Kidney (tissue), 13 donors: ENCODE measurements at regions not wholly inside any gene's neighbourhood (a gene's known extent, or its start where the extent isn't known, plus 50 kb on each side); places are given as distances from the start of the nearest gene placed in this dataset.

Experiments used
- DNase-seq, 5 donors: peaks; one replicate each; pipeline ENCODE4 v3.0.0-alpha.2; 2013 to 2020
- FAIRE-seq: peaks from 2 replicates; lab custom pipeline; 2012; peaks lifted over from hg19 to GRCh38; lab: Jason Lieb, UNC
- H3K27ac ChIP-seq, 2 donors: one replicate each; pipeline ENCODE4 v1.7.0; 2013; ENCODE audit warnings: low read depth in 2 of 2, low read length in 2 of 2, inconsistent platforms in 1 of 2
- H3K27me3 ChIP-seq: one replicate; pipeline ENCODE4 v1.7.1; 2013; ENCODE audit warnings: low read length, inconsistent platforms; ENCODE audit not compliant: control insufficient read depth, insufficient read depth
- H3K36me3 ChIP-seq, 3 donors: one replicate each; pipeline versions ENCODE4 v1.7.0 to v1.7.1; 2013; ENCODE audit warnings: low read length in 3 of 3, control low read depth in 1 of 3, inconsistent platforms in 1 of 3; ENCODE audit not compliant: insufficient read depth in 3 of 3, control insufficient read depth in 2 of 3
- H3K4me1 ChIP-seq, 3 donors: one replicate each; pipeline versions ENCODE4 v1.7.0 to v1.7.1; 2013; ENCODE audit warnings: low read length in 3 of 3, inconsistent platforms in 1 of 3, low read depth in 1 of 3; ENCODE audit not compliant: control insufficient read depth in 2 of 3, insufficient read depth in 2 of 3
- H3K4me3 ChIP-seq, 3 donors: one replicate each; pipeline versions ENCODE4 v1.7.0 to v1.8.1; 2013; ENCODE audit warnings: low read length in 3 of 3, control low read depth in 1 of 3, inconsistent platforms in 1 of 3
- H3K9ac ChIP-seq, 3 donors: one replicate each; pipeline versions ENCODE4 v1.7.0 to v1.7.1; 2013; ENCODE audit warnings: low read length in 3 of 3, control low read depth in 1 of 3, inconsistent platforms in 1 of 3
- H3K9me3 ChIP-seq, 3 donors: one replicate each; pipeline versions ENCODE4 v1.7.0 to v1.7.1; 2013; ENCODE audit warnings: low read length in 3 of 3, control low read depth in 1 of 3, inconsistent platforms in 1 of 3; ENCODE audit not compliant: control insufficient read depth in 2 of 3, insufficient read depth in 1 of 3
- intact Hi-C: fragments of 100-400 bp; cut with DNase I; formaldehyde crosslinking; loops from one replicate; pipeline ENCODE4 v1.11.1; 2022
- TF ChIP-seq, protein P1 (sequence below): IDR thresholded peaks from 3 replicates; pipeline ENCODE4 v1.5.1; 2012; ENCODE audit warnings: mild to moderate bottlenecking, moderate library complexity, borderline replicate concordance; ENCODE audit not compliant: insufficient read depth; ENCODE audit errors: extremely low read depth
- donor health status: control.
- donor health status: control.
- donor health status: control.
- donor health status: control.
- donor health status: control.
- donor health status: DM: yes; HTN: yes; CAD: no.
- donor health status: Normal renal cell carcinoma (clear cell type).

DNA sequence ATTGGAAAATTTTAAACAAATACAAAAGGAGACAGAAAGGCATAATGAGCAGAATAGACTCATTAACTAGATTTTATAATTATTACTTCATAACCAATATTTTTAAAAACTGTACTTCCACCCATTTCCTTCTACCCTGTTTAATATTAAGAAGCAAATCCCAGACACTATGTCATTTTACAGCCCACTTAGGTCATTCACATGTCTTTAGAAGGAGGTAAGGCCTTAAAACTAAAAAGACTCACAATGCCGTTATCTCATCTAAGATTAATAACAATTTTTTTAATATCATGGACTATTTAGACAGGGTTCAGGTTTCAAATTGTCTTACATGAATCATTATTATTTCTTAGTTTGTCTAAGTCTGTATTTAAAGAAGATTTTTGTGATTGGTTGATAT, 217.2 kb downstream of the NFKBIZ start:
- no peaks in the 10 kb centered on the region for H3K27me3 ChIP-seq
- H3K27ac ChIP-seq = no peak overlapping the region
- H3K9ac ChIP-seq = no peak overlapping the region
- no peaks in the 10 kb centered on the region for H3K36me3 ChIP-seq
- no peaks in the 10 kb centered on the region for H3K9me3 ChIP-seq
- DNase-seq (no peak), FAIRE-seq (no peak)
- no peak overlapping the region for H3K4me3 ChIP-seq
- TF ChIP-seq, protein P1, sequence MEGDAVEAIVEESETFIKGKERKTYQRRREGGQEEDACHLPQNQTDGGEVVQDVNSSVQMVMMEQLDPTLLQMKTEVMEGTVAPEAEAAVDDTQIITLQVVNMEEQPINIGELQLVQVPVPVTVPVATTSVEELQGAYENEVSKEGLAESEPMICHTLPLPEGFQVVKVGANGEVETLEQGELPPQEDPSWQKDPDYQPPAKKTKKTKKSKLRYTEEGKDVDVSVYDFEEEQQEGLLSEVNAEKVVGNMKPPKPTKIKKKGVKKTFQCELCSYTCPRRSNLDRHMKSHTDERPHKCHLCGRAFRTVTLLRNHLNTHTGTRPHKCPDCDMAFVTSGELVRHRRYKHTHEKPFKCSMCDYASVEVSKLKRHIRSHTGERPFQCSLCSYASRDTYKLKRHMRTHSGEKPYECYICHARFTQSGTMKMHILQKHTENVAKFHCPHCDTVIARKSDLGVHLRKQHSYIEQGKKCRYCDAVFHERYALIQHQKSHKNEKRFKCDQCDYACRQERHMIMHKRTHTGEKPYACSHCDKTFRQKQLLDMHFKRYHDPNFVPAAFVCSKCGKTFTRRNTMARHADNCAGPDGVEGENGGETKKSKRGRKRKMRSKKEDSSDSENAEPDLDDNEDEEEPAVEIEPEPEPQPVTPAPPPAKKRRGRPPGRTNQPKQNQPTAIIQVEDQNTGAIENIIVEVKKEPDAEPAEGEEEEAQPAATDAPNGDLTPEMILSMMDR = no peak
- H3K4me1 ChIP-seq = no peaks in the 10 kb centered on the region
- intact Hi-C loops = no loop called here

DNA sequence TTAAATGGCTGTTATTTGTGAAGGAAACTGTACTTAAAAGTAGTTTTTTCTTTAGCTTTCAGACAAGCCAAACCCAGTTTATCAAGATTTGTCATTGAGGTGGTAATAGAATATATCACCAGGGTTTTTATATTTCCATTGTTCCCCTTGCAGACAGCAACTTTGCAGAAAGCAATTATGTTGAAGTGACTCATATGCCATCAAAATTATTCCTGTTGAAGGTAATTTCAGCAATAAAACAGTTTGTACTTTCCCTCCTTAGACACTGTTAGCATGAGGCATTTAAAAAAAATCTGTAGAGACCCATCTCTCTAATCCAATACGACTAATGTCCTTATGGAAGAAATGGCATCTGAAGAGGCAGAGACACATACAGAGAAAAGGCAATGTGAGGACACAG, 219.0 kb downstream of the NFKBIZ start:
- TF ChIP-seq, protein P1 = no peak

DNA sequence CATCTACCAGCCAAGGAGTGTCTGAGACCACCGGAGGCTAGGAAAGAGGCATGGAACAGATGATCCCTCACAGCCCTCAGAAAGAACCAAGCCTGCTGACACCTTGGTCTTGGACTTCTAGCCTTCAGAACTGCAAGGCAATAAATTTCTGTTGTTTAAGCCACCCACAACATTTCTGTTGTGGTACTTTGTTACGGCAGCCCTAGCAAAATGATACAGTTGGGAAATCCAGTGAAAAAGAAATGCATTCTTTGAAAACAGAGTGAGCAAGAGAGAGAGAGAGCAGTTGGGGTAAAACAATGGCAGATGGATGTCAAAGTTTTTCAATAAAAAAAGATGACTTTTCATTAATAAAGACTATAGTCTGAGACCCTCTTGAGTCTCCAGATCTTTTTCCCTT, 219.4 kb downstream of the NFKBIZ start:
- no peak overlapping the region for H3K27ac ChIP-seq
- no peaks in the 10 kb centered on the region for H3K36me3 ChIP-seq
- FAIRE-seq (no peak), DNase-seq (no peak)
- no peaks in the 10 kb centered on the region for H3K27me3 ChIP-seq
- H3K4me3 ChIP-seq = no peak overlapping the region
- H3K9ac ChIP-seq = no peak overlapping the region
- H3K4me1 ChIP-seq = no peaks in the 10 kb centered on the region
- H3K9me3 ChIP-seq = no peaks in the 10 kb centered on the region
- intact Hi-C loops = no loop called here
- TF ChIP-seq, protein P1 = no peak

More for the DNA sequence above, 219.0 kb downstream of the NFKBIZ start:
- H3K4me3 ChIP-seq = no peak overlapping the region
- no peaks in the 10 kb centered on the region for H3K9me3 ChIP-seq
- H3K36me3 ChIP-seq = no peaks in the 10 kb centered on the region
- H3K9ac ChIP-seq = no peak overlapping the region
- no peak overlapping the region for H3K27ac ChIP-seq
- H3K4me1 ChIP-seq = no peaks in the 10 kb centered on the region
- FAIRE-seq (no peak), DNase-seq (no peak)
- intact Hi-C loops = no loop called here
- H3K27me3 ChIP-seq = no peaks in the 10 kb centered on the region

DNA sequence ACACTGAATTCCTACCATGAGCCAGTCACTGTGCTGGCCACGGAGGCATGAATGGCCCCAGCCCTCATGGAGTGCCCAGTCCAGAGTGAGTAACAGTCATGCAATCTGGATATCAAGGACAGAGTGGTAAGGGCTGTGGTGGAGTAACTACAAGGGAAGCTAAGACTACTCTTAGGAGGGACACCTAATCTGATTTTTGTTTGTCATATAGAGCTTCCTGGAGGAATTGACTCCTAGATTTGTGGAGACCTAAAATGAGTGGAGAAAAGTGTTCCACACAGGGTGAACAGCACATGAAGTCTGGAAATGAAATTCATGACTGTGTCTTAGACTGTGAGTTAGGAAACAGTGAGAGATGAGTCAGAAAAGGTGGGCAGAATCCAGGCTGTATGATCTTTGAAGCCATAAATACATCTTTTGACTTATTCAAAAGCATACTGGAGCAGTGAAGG, 219.9 kb downstream of the NFKBIZ start:
- TF ChIP-seq, protein P1 = no peak
- Histone ChIP-seq H3K9me3 (no peaks in the 10 kb centered on the region), H3K9ac (no peak overlapping the region), H3K4me3 (no peak overlapping the region), H3K27me3 (no peaks in the 10 kb centered on the region), H3K27ac (no peak overlapping the region), H3K36me3 (no peaks in the 10 kb centered on the region), H3K4me1 (no peaks in the 10 kb centered on the region)
- FAIRE-seq = no peak
- no peak for DNase-seq
- intact Hi-C loops = no loop called here
